Mammary epithelial cell (primary cell): ENCODE measurements at regions not wholly inside any gene's neighbourhood (a gene's known extent, or its start where the extent isn't known, plus 50 kb on each side); places are given as distances from the start of the nearest gene placed in this dataset.

ENCODE experiments used
- EZH2 ChIP-seq: IDR thresholded peaks from 2 replicates; pipeline ENCODE4 v1.6.1; 2012; ENCODE audit warnings: low read length, inconsistent platforms, borderline replicate concordance
- TF ChIP-seq, protein P1 (sequence below), 2 donors: IDR thresholded peaks in 1 of 2; conservative IDR thresholded peaks in 1 of 2; 2 replicates each; pipeline ENCODE4 v1.5.1; 2011 to 2012; ENCODE audit warnings: inconsistent platforms in 2 of 2, low read length in 2 of 2, mild to moderate bottlenecking in 2 of 2, control low read depth in 1 of 2, low read depth in 1 of 2; ENCODE audit not compliant: insufficient read depth in 1 of 2; ENCODE audit errors: extremely low read depth in 1 of 2

DNA sequence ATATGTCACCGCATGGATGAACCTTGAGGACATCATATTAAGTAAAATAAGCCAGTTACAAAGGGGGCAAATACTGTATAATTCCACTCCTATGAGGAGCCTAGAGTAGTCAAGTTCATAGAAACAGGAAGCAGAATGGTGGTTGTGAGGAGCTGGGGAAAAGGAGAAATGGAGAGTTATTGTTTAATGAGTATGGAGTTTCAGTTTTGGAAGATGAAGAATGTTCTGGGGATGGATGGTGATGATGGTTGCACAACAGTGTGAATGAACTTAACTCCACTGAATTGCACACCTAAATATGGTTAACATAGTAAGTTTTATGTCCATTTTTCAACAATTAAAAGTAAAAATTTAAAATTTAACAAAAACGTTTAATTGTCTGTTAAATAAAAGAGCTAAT, 220.9 kb upstream of the JUN start:
- TF ChIP-seq, protein P1, sequence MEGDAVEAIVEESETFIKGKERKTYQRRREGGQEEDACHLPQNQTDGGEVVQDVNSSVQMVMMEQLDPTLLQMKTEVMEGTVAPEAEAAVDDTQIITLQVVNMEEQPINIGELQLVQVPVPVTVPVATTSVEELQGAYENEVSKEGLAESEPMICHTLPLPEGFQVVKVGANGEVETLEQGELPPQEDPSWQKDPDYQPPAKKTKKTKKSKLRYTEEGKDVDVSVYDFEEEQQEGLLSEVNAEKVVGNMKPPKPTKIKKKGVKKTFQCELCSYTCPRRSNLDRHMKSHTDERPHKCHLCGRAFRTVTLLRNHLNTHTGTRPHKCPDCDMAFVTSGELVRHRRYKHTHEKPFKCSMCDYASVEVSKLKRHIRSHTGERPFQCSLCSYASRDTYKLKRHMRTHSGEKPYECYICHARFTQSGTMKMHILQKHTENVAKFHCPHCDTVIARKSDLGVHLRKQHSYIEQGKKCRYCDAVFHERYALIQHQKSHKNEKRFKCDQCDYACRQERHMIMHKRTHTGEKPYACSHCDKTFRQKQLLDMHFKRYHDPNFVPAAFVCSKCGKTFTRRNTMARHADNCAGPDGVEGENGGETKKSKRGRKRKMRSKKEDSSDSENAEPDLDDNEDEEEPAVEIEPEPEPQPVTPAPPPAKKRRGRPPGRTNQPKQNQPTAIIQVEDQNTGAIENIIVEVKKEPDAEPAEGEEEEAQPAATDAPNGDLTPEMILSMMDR (conservative IDR thresholded peaks at IDR 0.05 in 1 of 2, IDR thresholded peaks at IDR 0.05 in 1 of 2; ENCODE audit: extremely low read depth in 1 of 2, insufficient read depth in 1 of 2, low read depth in 1 of 2, low read length in 2 of 2), result no peak
- TF ChIP-seq EZH2, result no peak
